Stomach (tissue), 4 donors: ENCODE measurements at regions not wholly inside any gene's neighbourhood (a gene's known extent, or its start where the extent isn't known, plus 50 kb on each side); places are given as distances from the start of the nearest gene placed in this dataset.
"Not testable (repeated sequence)": the region's sequence is repeated elsewhere in the genome, so short reads cannot be mapped to it uniquely, and the experiment has no call there.

ENCODE experiments used
- POLR2A ChIP-seq, 4 donors: fragments of 450-650 bp; IDR thresholded peaks; one replicate each; pipeline ENCODE4 v1.6.1; 2016; ENCODE audit warnings: antibody characterized with exemption in 4 of 4, control low read depth in 2 of 4, mild to moderate bottlenecking in 1 of 4, moderate library complexity in 1 of 4
- POLR2AphosphoS5 ChIP-seq, 3 donors: sonication (generic); formaldehyde crosslinking; IDR thresholded peaks; one replicate each; pipeline ENCODE4 v1.6.1; 2016; ENCODE audit warnings: antibody characterized with exemption in 3 of 3

DNA sequence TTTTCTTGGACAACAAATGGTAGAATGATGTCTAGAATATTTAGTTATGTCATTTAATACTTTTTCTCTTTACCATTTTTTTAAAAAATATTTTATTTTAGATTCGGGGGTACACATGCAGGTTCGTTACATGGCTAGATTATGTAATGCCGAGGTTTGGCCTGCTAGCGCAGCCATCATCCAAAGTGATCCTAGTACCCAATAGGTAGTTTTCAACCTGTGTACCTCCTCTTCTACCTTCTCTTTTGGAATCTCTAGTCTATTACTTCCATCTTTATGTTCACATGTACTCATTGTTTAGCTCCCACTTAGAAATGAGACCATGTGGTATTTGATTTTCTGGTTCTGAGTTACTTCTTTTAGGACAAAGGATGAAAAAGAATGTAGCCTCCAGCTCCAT, 100.2 kb upstream of the TPTE start:
- not testable (repeated sequence) for TF ChIP-seq POLR2A, POLR2AphosphoS5 (IDR thresholded peaks at IDR 0.05)
